GM21526 (cell line): ENCODE measurements at regions not wholly inside any gene's neighbourhood (a gene's known extent, or its start where the extent isn't known, plus 50 kb on each side); places are given as distances from the start of the nearest gene placed in this dataset.
"Not testable (repeated sequence)": the region's sequence is repeated elsewhere in the genome, so short reads cannot be mapped to it uniquely, and the experiment has no call there.

Experiments
- ATAC-seq: cut with Tn5 transposase; IDR thresholded peaks from one replicate; pipeline ENCODE4 v1.9.1; 2021; ENCODE audit warnings: moderate library complexity; ENCODE audit not compliant: unreplicated experiment, low FRiP score

GRCh38 chr11:81669935-81670543 lies 1063.6 kb downstream of the FAM181B start:
- ATAC-seq = no peak

DNA sequence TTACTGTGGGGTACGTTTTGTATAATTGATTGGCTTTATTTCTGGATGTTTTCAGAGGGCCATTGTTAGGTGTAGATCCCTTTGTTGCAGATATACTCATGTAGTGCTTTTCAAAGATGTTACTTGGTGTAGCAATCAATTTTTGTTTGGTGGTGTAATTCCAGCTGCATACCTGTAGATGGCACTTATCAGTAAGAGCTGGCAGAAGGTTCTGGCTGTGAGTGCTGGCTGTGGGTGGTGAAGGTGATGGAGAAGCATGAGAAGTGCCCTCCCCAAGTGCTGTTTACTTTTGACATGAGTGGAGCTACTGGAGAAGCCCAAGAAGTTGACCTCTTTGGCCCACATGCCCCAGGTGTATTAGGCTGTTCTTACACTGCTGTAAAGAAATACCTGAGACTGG lies 1074.9 kb downstream of the FAM181B start:
- ATAC-seq = peak; percentile 92

DNA sequence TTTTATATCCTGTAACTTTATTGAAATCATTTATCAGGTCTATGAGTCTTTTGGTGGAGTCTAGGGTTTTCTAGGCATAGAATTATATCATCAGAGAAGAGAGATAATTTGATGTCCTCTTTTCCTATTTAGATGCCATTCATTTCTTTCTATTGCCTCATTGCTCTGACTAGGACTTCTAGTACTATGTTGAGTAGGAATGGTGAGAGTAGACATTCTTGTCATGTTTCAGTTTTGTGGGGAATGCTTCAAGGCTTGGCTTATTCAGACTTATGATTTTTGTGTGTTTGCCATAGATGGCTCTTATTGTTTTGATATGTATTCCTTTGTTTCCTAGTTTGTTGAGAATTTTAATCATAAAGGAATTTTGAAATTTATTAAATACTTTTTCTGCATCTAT lies 1078.3 kb downstream of the FAM181B start:
- ATAC-seq = no peak

GRCh38 chr11:81647374-81647773 lies 1086.3 kb downstream of the FAM181B start:
- no peak for ATAC-seq

- peak; percentile 97 for ATAC-seq
Measured at GRCh38 chr11:81644239-81644840, 1089.3 kb downstream of the FAM181B start.

- no peak for ATAC-seq
Measured at GRCh38 chr11:81634483-81634882, 1099.2 kb downstream of the FAM181B start.

DNA sequence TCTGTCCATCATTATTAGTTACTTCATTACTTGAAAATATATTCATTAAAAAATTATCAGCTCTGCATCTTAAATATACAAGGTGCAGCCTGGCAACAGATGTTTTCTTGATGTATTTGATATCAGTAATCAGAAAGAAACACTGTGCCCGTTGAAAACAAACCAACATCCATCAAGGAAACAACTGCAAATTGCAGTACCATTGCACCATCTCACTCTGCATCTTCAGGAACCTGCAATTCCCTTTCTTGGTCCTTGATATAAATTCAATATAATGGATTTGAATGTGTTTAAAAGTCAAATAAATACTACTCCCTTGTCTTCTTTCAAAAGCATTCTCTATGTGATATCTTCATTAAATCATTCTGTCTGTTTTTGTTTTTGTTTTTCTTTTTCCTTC lies 1131.2 kb downstream of the FAM181B start:
- ATAC-seq = no peak

- no peak for ATAC-seq
Measured at GRCh38 chr11:81596704-81597103, 1137.0 kb downstream of the FAM181B start.

GRCh38 chr11:81585390-81585933 lies 1148.2 kb downstream of the FAM181B start:
- no peak for ATAC-seq

DNA sequence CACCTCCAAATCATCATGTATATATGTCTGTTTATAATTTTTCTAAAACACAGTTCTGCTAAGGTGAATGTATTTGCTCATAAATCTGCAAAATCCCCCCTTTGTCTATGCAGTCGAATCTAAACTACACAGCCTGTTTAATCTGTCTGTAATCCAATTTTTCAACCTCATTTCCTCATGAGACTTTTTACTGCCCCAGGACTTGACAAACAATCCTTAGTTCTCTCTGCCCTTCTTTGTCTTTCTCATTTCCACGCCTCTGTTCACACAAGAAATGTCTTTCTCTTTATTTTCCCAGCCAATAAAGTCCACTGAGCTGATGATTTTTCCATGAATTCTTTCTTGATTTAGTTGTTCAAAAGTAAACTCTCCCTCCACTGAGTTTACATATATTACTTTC lies 1154.3 kb downstream of the FAM181B start:
- no peak for ATAC-seq

DNA sequence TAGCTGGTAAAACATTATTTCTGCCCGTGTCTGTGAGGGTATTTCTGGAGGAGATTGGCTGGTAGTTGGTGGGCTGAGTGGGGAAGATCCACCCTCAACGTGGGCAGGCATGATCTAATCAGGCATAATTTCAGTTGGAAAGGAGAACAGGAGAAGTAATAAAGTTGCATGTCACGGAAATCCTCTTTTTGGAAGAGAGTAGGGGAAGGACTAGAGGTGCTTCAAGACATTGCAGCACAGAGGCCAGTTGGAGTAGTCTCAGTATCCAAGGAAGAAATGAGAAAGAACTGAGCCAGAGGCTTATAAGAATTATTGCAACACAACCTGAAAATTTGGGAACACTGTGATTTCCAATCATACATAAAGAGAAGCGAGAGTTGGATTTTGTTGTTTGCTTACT lies 1155.1 kb downstream of the FAM181B start:
- ATAC-seq = no peak

GRCh38 chr11:81574301-81574700 lies 1159.4 kb downstream of the FAM181B start:
- ATAC-seq = no peak

DNA sequence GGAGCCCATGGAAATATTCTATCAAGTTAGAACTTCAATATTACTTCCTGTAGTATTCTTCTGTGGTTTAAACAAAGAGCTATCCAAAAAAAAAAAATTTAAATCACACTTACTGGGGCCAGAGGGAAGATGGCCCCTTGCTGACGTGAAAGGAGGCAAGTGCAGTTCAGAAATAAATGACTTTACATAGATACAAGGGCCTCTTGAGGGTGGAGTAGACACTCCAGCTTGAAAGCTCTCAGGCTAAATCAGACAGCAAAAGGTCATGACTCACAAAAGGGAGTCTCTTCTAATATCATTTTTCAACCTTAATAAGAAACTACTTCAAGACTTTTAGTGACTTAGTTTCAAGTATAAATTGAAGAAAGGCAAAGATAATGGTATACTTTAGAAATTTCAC lies 1160.3 kb downstream of the FAM181B start:
- ATAC-seq = no peak

DNA sequence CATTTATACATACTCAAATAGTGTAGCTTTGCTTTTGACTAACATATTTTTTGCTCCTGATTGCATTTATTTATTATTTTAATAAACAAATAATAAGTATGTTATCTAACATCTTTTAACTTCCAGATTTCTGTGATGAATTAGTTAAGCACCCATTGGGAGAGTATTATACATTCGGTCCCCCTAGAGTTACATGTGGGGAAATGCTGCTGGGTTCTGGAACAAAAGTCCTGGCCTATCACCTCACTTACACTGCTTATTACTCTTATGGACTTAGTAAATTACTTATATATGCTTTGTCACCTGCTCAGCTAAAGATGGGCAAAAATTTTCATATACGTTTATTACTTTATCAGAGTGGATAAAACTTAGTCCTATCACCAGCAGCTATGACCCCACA lies 1163.0 kb downstream of the FAM181B start:
- no peak for ATAC-seq

DNA sequence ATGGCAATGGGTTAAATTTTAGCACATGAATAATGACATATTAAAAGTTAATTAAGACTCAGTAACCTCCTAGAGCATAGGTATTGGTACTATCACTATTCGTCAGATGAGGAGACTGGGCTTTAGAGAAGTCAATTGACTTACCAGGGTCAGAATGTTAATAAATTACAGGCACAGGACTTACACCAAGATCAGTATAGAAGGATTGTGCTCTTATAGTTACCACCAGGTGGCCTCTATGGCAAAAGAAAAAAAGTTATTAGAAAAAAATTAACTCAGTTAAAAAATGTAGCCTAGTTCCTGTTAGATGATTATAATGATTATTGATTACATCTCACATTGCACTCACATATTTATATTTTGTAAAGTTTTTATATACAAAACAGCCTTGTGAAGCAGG lies 1163.7 kb downstream of the FAM181B start:
- ATAC-seq = no peak

DNA sequence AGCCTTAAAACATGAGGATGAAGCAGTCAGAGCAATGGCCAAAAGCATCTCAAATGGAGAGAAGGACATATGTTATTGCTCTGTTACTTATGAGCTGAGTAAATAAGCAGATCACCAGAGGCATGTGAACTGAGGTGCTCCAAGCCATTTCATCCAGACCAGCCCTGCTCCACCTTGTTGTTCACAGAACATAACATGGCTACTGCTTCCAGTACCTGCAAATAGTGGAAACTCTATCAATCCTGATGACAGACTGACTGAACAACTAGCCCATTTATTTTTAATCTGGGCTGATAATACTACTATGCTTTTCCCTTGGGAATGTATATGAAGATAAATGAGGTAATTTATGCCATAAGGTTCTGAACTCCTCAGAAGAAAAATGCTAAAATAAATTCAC lies 1164.7 kb downstream of the FAM181B start:
- no peak for ATAC-seq

- ATAC-seq = no peak
Measured at GRCh38 chr11:81548123-81548522, 1185.5 kb downstream of the FAM181B start.

DNA sequence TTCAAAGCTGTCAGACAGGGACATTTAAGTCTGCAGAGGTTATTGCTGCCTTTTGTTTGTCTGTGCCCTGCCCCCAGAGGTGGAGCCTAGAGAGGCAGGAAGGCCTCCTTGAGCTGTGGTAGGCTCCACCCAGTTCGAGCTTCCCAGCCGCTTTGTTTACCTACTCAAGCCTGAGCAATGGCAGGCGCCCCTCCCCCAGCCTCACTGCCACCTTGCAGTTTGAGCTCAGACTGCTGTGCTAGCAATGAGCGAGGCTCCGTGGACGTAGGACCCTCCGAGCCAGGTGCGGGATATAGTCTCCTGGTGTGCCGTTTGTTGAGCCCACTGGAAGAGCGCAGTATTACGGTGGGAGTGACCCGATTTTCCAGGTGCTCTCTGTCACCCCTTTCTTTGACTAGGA lies 1193.9 kb downstream of the FAM181B start:
- ATAC-seq = not testable (repeated sequence)

GRCh38 chr11:81515566-81515965 lies 1218.1 kb downstream of the FAM181B start:
- ATAC-seq = no peak

DNA sequence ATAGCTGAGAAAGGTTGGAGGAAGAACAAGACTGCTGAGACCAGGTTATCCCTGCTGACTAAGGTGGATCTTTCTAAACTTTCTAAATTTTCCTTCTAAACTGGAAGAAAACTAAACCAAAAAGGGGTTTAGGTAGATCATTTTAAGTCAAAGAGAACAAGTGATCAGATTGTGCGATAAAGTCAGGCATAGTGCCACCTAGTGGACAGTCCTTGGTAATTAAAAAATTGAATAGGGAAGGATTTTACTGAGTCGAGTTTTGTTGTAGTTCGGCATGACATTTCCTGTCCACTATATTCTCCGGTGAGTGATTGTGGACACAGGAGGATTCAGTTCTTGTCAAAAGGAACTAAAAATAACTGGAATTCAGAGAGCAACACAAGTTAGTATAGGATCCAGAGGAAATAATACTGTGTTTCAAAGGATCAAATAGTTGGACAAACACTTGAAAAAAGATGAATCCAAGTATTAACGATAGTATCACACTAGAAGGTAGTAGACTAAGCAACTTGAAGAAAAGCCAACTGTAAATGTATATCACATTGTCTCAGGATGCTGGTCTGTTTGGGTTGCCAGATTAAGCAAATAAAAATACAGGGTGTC lies 1236.4 kb downstream of the FAM181B start:
- peak; percentile 94 for ATAC-seq

- no peak for ATAC-seq
Measured at GRCh38 chr11:81496601-81497000, 1237.1 kb downstream of the FAM181B start.

DNA sequence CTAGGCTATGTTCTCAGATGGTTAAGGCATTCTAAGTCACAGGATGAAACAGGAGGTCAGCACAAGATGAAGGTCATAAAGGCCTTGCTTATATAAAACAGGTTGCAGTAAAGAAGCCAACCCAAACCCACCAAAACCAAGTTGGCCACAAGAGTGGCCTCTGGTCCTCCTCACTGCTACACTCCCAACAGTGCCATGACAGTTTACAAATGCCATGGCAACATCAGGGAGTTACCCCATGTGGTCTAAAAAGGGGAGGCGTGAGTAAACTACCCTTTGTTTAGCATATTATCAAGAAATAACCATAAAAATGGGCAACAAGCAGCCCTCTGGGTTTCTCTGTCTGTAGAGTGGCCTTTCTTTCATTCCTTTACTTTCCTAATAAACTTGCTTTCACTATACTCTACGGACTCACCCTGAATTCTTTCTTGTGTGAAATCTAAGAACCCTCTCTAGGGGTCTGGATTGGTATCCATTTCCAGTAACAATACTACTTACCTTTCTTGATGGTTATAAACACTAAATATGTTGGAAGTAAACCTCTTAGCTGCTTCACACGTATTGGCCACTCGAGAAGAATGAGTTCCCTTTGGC lies 1237.9 kb downstream of the FAM181B start:
- no peak for ATAC-seq
